Vagina (tissue), 2 donors: ENCODE measurements at regions not wholly inside any gene's neighbourhood (a gene's known extent, or its start where the extent isn't known, plus 50 kb on each side); places are given as distances from the start of the nearest gene placed in this dataset.

Experiments
- DNase-seq, 2 donors: peaks; one replicate each; pipeline ENCODE4 v3.0.0-alpha.2; 2017; ENCODE audit errors: extremely low spot score in 2 of 2
- H3K27ac ChIP-seq: fragments of 200-600 bp; sonication (generic); one replicate; pipeline ENCODE4 v1.5.1; 2019
- H3K27me3 ChIP-seq: fragments of 200-600 bp; sonication (generic); one replicate; pipeline ENCODE4 v1.5.1; 2019
- H3K36me3 ChIP-seq, 2 donors: fragments of 200-600 bp; sonication (generic); one replicate each; pipeline ENCODE4 v1.5.1; 2017 to 2019
- H3K4me1 ChIP-seq: fragments of 200-600 bp; sonication (generic); one replicate; pipeline ENCODE4 v1.5.1; 2019
- H3K4me3 ChIP-seq, 2 donors: fragments of 200-600 bp; sonication (generic); 1 replicate in 1 of 2; 2 replicates in 1 of 2; pipeline ENCODE4 v1.5.1; 2016 to 2019
- H3K9me3 ChIP-seq: fragments of 200-600 bp; sonication (generic); one replicate; pipeline ENCODE4 v1.5.1; 2019
- POLR2A ChIP-seq, 2 donors: fragments of 450-650 bp; IDR thresholded peaks; one replicate each; pipeline ENCODE4 v1.6.1; 2017; ENCODE audit warnings: antibody characterized with exemption in 2 of 2, mild to moderate bottlenecking in 2 of 2, moderate library complexity in 2 of 2
- POLR2AphosphoS5 ChIP-seq, 2 donors: sonication (generic); formaldehyde crosslinking; IDR thresholded peaks; one replicate each; pipeline ENCODE4 v1.9.0; 2017; ENCODE audit warnings: antibody characterized with exemption in 2 of 2, mild to moderate bottlenecking in 2 of 2, low read depth in 1 of 2; ENCODE audit not compliant: insufficient read depth in 1 of 2
- intact Hi-C: fragments of 100-400 bp; cut with DNase I; formaldehyde crosslinking; loops from one replicate; pipeline ENCODE4 v1.15.1; 2023
- TF ChIP-seq, protein P1 (sequence below), 3 experiments: fragments of 450-650 bp in 2 of 3; fragments of 200-600 bp in 1 of 3; sonication (generic) in 1 of 3; IDR thresholded peaks; one replicate each; pipeline ENCODE4 v1.5.1; 2017 to 2019; ENCODE audit warnings: antibody characterized with exemption in 3 of 3, mild to moderate bottlenecking in 2 of 3, moderate library complexity in 2 of 3

DNA sequence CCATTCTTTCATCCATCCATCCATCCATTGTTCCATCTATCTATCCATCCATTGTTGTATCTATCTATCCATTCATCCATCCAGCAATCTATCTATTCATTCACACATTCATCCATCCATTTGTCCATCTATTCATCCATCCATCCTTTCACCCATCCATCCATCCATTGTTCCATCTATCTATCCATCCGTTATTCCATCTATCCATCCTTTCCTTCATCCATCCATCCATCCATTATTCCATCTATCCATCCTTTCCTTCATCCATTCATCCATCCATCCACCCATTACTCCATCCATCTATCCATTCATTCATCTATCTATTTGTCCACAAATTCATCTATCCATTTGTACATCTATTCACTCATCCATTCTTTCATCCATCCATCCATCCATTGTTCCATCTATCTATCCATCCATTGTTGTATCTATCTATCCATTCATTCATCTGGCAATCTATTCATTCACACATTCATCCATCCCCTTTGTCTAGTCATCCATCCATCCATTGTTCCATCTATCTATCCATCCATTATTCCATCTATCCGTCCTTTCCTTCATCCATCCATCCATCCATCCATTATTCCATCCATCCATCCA, 65.9 kb upstream of the ANO1 start:
- H3K9me3 ChIP-seq = no peaks in the 10 kb centered on the region
- intact Hi-C loops = no loop called here

DNA sequence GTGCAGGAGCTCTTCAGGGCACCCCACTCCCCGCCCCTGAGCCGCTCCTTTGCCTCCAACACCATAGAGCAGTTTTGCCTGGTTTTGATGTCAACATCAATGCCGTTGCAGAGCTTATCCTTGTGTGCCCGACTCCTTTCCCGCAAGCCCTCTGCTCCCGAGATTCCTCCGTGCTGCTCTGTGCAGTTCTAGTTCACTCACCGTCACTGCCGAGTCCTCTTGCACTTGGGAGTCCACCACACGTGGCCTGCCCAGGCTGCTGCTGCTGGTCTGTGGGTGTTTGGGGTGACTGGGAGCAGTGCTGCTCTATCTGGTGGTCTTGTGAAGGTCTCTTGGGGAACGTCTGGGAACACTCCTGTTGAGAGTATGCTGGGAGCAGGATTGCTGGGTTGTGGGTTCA, 63.8 kb upstream of the ANO1 start:
- no peaks in the 10 kb centered on the region for H3K9me3 ChIP-seq
- no peaks in the 10 kb centered on the region for H3K27me3 ChIP-seq
- DNase-seq = no peak
- no peak overlapping the region for H3K27ac ChIP-seq
- intact Hi-C loops = no loop called here
- TF ChIP-seq POLR2AphosphoS5 (IDR thresholded peaks at IDR 0.05; ENCODE audit: insufficient read depth in 1 of 2, low read depth in 1 of 2) = no peak
- TF ChIP-seq, protein P1, sequence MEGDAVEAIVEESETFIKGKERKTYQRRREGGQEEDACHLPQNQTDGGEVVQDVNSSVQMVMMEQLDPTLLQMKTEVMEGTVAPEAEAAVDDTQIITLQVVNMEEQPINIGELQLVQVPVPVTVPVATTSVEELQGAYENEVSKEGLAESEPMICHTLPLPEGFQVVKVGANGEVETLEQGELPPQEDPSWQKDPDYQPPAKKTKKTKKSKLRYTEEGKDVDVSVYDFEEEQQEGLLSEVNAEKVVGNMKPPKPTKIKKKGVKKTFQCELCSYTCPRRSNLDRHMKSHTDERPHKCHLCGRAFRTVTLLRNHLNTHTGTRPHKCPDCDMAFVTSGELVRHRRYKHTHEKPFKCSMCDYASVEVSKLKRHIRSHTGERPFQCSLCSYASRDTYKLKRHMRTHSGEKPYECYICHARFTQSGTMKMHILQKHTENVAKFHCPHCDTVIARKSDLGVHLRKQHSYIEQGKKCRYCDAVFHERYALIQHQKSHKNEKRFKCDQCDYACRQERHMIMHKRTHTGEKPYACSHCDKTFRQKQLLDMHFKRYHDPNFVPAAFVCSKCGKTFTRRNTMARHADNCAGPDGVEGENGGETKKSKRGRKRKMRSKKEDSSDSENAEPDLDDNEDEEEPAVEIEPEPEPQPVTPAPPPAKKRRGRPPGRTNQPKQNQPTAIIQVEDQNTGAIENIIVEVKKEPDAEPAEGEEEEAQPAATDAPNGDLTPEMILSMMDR (IDR thresholded peaks at IDR 0.05) = no peak
- TF ChIP-seq POLR2A (IDR thresholded peaks at IDR 0.05) = no peak
- no peaks in the 10 kb centered on the region for H3K36me3 ChIP-seq
- no peak overlapping the region for H3K4me3 ChIP-seq
- H3K4me1 ChIP-seq = no peaks in the 10 kb centered on the region

More for the DNA sequence above, 65.9 kb upstream of the ANO1 start:
- H3K27me3 ChIP-seq = no peaks in the 10 kb centered on the region
- TF ChIP-seq POLR2A (IDR thresholded peaks at IDR 0.05) (no peak), POLR2AphosphoS5 (IDR thresholded peaks at IDR 0.05; ENCODE audit: insufficient read depth in 1 of 2, low read depth in 1 of 2) (no peak)
- TF ChIP-seq, protein P1 (IDR thresholded peaks at IDR 0.05) = no peak
- no peaks in the 10 kb centered on the region for H3K36me3 ChIP-seq
- DNase-seq = no peak
- no peak overlapping the region for H3K4me3 ChIP-seq
- no peak overlapping the region for H3K27ac ChIP-seq
- H3K4me1 ChIP-seq = no peaks in the 10 kb centered on the region

DNA sequence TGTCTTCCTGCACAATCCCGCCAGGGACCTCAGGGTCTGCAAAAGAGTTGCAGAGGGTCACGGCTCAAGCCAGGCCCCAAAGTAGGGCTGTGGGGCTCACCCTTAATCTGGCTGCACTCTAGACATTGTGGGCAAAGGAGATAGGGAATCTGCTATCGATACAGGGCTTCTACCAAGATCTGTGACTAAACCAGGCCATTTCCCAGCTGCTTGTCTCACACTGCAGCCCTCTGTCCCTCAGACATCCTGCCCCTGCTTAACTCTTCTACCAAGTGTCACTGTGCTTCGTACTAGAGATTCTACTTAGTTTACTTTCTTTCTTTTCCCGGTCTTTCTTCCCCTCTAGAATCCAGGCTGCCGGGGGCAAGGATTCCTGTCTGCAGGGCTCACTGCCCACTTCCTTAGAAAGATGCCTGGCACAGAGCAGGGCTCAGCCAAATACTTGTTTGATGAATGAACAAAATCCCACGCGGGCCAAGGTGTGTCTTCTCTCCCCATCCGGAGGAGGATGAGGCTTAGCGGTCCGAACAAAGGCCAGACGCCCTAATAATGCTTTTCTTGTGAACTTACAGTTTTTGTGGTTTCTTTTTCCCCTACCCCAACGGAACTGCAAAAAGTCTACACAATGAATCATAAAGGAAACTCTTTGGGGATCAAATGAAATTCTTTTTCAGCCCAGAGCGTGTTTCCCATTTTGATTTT, 61.3 kb upstream of the ANO1 start:
- TF ChIP-seq, protein P1 (IDR thresholded peaks at IDR 0.05) = no peak
- TF ChIP-seq POLR2A (IDR thresholded peaks at IDR 0.05) = no peak
- TF ChIP-seq POLR2AphosphoS5 (IDR thresholded peaks at IDR 0.05; ENCODE audit: insufficient read depth in 1 of 2, low read depth in 1 of 2) = no peak
- H3K9me3 ChIP-seq = no peaks in the 10 kb centered on the region
- H3K4me3 ChIP-seq = no peak overlapping the region
- H3K36me3 ChIP-seq = no peaks in the 10 kb centered on the region
- intact Hi-C loops = no loop called here
- DNase-seq = no peak
- H3K27me3 ChIP-seq = no peaks in the 10 kb centered on the region
- no peaks in the 10 kb centered on the region for H3K4me1 ChIP-seq
- H3K27ac ChIP-seq = no peak overlapping the region

DNA sequence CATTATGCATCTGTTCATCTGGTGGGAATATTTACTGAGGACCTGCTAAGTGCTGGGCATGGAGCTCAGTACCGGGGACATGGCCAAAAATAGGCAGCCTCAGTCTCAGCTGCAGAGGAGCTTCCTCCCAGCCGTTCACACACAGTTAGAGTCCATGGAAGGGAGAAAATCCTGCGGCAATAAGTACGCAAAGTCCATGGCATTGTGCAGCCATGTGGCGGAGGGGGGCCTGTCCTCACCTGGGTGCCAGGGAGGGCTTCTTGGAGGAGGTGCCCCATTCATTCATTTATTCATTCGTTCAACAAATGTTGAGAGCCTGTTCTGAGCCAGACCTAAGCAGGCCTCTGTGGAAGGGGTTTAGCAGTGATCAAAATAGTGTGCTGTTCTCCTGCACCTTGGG, 59.3 kb upstream of the ANO1 start:
- no peak for TF ChIP-seq POLR2AphosphoS5 (IDR thresholded peaks at IDR 0.05; ENCODE audit: insufficient read depth in 1 of 2, low read depth in 1 of 2)
- H3K27me3 ChIP-seq = no peaks in the 10 kb centered on the region
- no peak overlapping the region for H3K4me3 ChIP-seq
- intact Hi-C loops = no loop called here
- H3K36me3 ChIP-seq = no peaks in the 10 kb centered on the region
- no peaks in the 10 kb centered on the region for H3K9me3 ChIP-seq
- H3K27ac ChIP-seq = no peak overlapping the region
- no peaks in the 10 kb centered on the region for H3K4me1 ChIP-seq
- no peak for DNase-seq

DNA sequence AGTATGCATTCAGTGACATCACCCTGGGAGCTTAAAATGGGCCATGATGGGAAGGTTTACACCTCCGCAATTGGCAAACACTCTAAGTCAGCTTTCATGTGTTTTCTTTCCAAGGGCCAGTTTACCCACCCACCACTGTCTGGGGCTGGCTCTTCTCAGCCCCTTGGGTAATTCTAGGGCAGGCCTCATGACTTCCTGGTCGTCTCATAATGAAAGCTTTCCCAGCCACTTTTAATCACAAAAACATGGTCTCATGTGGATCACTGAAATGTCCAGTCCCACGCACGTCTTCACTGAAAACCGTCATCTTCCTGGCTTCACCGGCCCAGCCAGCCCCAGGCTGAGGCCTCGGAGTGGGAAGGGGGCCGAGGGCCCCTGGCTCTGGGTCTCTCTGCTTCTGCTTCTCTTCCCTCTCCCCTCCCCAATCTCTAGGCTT, 58.5 kb upstream of the ANO1 start:
- Histone ChIP-seq H3K4me1 (no peaks in the 10 kb centered on the region), H3K27me3 (no peaks in the 10 kb centered on the region), H3K9me3 (no peaks in the 10 kb centered on the region), H3K36me3 (no peaks in the 10 kb centered on the region), H3K4me3 (no peak overlapping the region), H3K27ac (no peak overlapping the region)
- no peak for DNase-seq
- intact Hi-C loops = no loop called here
- TF ChIP-seq POLR2A (IDR thresholded peaks at IDR 0.05) (no peak), POLR2AphosphoS5 (IDR thresholded peaks at IDR 0.05; ENCODE audit: insufficient read depth in 1 of 2, low read depth in 1 of 2) (no peak)
- TF ChIP-seq, protein P1 (IDR thresholded peaks at IDR 0.05) = no peak
